H9 (cell line): ENCODE measurements at regions not wholly inside any gene's neighbourhood (a gene's known extent, or its start where the extent isn't known, plus 50 kb on each side); places are given as distances from the start of the nearest gene placed in this dataset.

Source experiments
- DNase-seq: peaks from one replicate; pipeline ENCODE4 v3.0.0-alpha.2; 2017
- H2AFZ ChIP-seq: one replicate; pipeline ENCODE4 v1.6.1; 2013; ENCODE audit warnings: mild to moderate bottlenecking, low read length, control low read depth, moderate library complexity
- H2AK5ac ChIP-seq: 2 replicates; pipeline ENCODE4 v1.6.1; 2013; ENCODE audit warnings: low read length, control low read depth, mixed read lengths; ENCODE audit not compliant: insufficient read length
- H2BK120ac ChIP-seq: one replicate; pipeline ENCODE4 v1.6.1; 2013; ENCODE audit warnings: low read depth, mild to moderate bottlenecking, low read length, control low read depth, inconsistent platforms; ENCODE audit not compliant: poor library complexity, severe bottlenecking
- H2BK12ac ChIP-seq: 2 replicates; pipeline ENCODE4 v1.6.1; 2013; ENCODE audit warnings: low read length, control low read depth, mixed read lengths, low read depth; ENCODE audit not compliant: insufficient read length
- H2BK15ac ChIP-seq: 2 replicates; pipeline ENCODE4 v1.6.1; 2013; ENCODE audit warnings: low read depth, low read length, control low read depth
- H2BK20ac ChIP-seq: one replicate; pipeline ENCODE4 v1.6.1; 2013; ENCODE audit warnings: low read depth, mild to moderate bottlenecking, low read length, control low read depth, inconsistent platforms; ENCODE audit not compliant: poor library complexity, severe bottlenecking
- H2BK5ac ChIP-seq: 2 replicates; pipeline ENCODE4 v1.6.1; 2013; ENCODE audit warnings: low read length, control low read depth, mixed read lengths; ENCODE audit not compliant: insufficient read length
- H3K14ac ChIP-seq: 2 replicates; pipeline ENCODE4 v1.6.1; 2013; ENCODE audit warnings: low read length, control low read depth; ENCODE audit not compliant: insufficient read depth
- H3K18ac ChIP-seq: 2 replicates; pipeline ENCODE4 v1.6.1; 2013; ENCODE audit warnings: low read depth, mild to moderate bottlenecking, mixed read lengths, low read length, control low read depth; ENCODE audit not compliant: insufficient read length
- H3K23ac ChIP-seq: 2 replicates; pipeline ENCODE4 v1.6.1; 2013; ENCODE audit warnings: low read length, control low read depth, mixed read lengths, low read depth; ENCODE audit not compliant: insufficient read length
- H3K23me2 ChIP-seq: 2 replicates; pipeline ENCODE4 v1.6.1; 2013; ENCODE audit warnings: low read depth, mild to moderate bottlenecking, mixed read lengths, low read length, control low read depth; ENCODE audit not compliant: insufficient read length, poor library complexity, severe bottlenecking
- H3K27ac ChIP-seq: 2 replicates; pipeline ENCODE4 v1.5.1; 2013; ENCODE audit warnings: low read length, control low read depth, mixed read lengths, low read depth; ENCODE audit not compliant: insufficient read length
- H3K27me3 ChIP-seq: 2 replicates; pipeline ENCODE4 v1.6.1; 2013; ENCODE audit warnings: low read length, control low read depth, inconsistent platforms; ENCODE audit not compliant: insufficient read depth
- H3K4ac ChIP-seq: 2 replicates; pipeline ENCODE4 v1.6.1; 2013; ENCODE audit warnings: low read depth, mild to moderate bottlenecking, control low read depth, inconsistent platforms, low read length, moderate library complexity
- H3K4me1 ChIP-seq: 2 replicates; pipeline ENCODE4 v1.6.1; 2013; ENCODE audit warnings: low read length, control low read depth, inconsistent platforms; ENCODE audit not compliant: insufficient read depth
- H3K4me2 ChIP-seq: 2 replicates; pipeline ENCODE4 v1.6.1; 2013; ENCODE audit warnings: low read length, control low read depth, mixed read lengths; ENCODE audit not compliant: insufficient read length, insufficient read depth
- H3K56ac ChIP-seq: 2 replicates; pipeline ENCODE4 v1.6.1; 2013; ENCODE audit warnings: low read depth, mild to moderate bottlenecking, mixed read lengths, low read length, control low read depth; ENCODE audit not compliant: insufficient read length
- H3K79me1 ChIP-seq: 2 replicates; pipeline ENCODE4 v1.6.1; 2013; ENCODE audit warnings: low read depth, mild to moderate bottlenecking, moderate library complexity, low read length, control low read depth, inconsistent platforms; ENCODE audit not compliant: insufficient read depth, poor library complexity, severe bottlenecking
- H3K79me2 ChIP-seq: 2 replicates; pipeline ENCODE4 v1.6.1; 2013; ENCODE audit warnings: low read length, control low read depth, inconsistent platforms; ENCODE audit not compliant: insufficient read depth
- H3K9ac ChIP-seq: 2 replicates; pipeline ENCODE4 v1.6.1; 2013; ENCODE audit warnings: low read length, control low read depth, mixed read lengths; ENCODE audit not compliant: insufficient read length; ENCODE audit errors: extremely low read depth
- H3K9me3 ChIP-seq: one replicate; pipeline ENCODE4 v1.6.1; 2013; ENCODE audit warnings: low read depth, low read length, inconsistent platforms; ENCODE audit not compliant: control insufficient read depth
- H3T11ph ChIP-seq: one replicate; pipeline ENCODE4 v1.6.1; 2013; ENCODE audit warnings: mild to moderate bottlenecking, low read length, control low read depth, inconsistent platforms
- H4K20me1 ChIP-seq: one replicate; pipeline ENCODE4 v1.6.1; 2013; ENCODE audit not compliant: control insufficient read depth, insufficient read length, insufficient read depth
- H4K5ac ChIP-seq: 2 replicates; pipeline ENCODE4 v1.6.1; 2013; ENCODE audit warnings: low read depth, mild to moderate bottlenecking, mixed read lengths, low read length, control low read depth; ENCODE audit not compliant: insufficient read length
- H4K8ac ChIP-seq: replicated peaks from 2 replicates; pipeline ENCODE4 v1.6.1; 2013; ENCODE audit warnings: low read length, control low read depth, mixed read lengths, low read depth; ENCODE audit not compliant: insufficient read length
- H4K91ac ChIP-seq: 2 replicates; pipeline ENCODE4 v1.6.1; 2013; ENCODE audit warnings: low read depth, mild to moderate bottlenecking, moderate library complexity, mixed read lengths, low read length, control low read depth; ENCODE audit not compliant: insufficient read length
- H3K27ac Mint-ChIP-seq, 3 experiments: 2 replicates in 2 of 3; 3 replicates in 1 of 3; pipeline ENCODE4 v1.8.0; 2020 to 2021; ENCODE audit warnings: mixed read lengths in 3 of 3, mild to moderate bottlenecking in 1 of 3, moderate library complexity in 1 of 3
- H3K27me3 Mint-ChIP-seq: 2 replicates; pipeline ENCODE4 v1.8.0; 2021; ENCODE audit warnings: low read depth, mild to moderate bottlenecking, moderate library complexity, mixed read lengths
- H3K36me3 Mint-ChIP-seq, 3 experiments: 2 replicates in 2 of 3; 3 replicates in 1 of 3; pipeline ENCODE4 v1.8.0; 2020 to 2021; ENCODE audit warnings: low read depth in 3 of 3, mixed read lengths in 3 of 3; ENCODE audit not compliant: insufficient read depth in 1 of 3
- H3K4me1 Mint-ChIP-seq, 2 experiments: 2 replicates each; pipeline ENCODE4 v1.8.0; 2020; ENCODE audit warnings: mixed read lengths in 2 of 2
- H3K4me3 Mint-ChIP-seq, 2 experiments: 2 replicates in 1 of 2; 3 replicates in 1 of 2; pipeline ENCODE4 v1.8.0; 2020 to 2021; ENCODE audit warnings: mild to moderate bottlenecking in 2 of 2, mixed read lengths in 2 of 2, moderate library complexity in 1 of 2
- H3K9me3 Mint-ChIP-seq, 2 experiments: 2 replicates in 1 of 2; 3 replicates in 1 of 2; pipeline ENCODE4 v1.8.0; 2020; ENCODE audit warnings: mild to moderate bottlenecking in 2 of 2, mixed read lengths in 2 of 2, moderate library complexity in 1 of 2
- CTCF ChIP-seq: fragments of 200-600 bp; sonication (generic); conservative IDR thresholded peaks from 3 replicates; pipeline ENCODE4 v1.8.0; 2021; ENCODE audit warnings: antibody characterized with exemption, mild to moderate bottlenecking
- WGBS: extraction: QIAGEN DNeasy Blood & Tissue Kit; methylation state at CpG from one replicate; pipeline ENCODE4 v1.1.7; 2013; ENCODE audit warnings: missing lambda C conversion rate, low lambda C conversion rate, mixed read lengths; ENCODE audit not compliant: insufficient read length; ENCODE audit errors: extremely low coverage; 5-methylcytosine and 5-hydroxymethylcytosine counted together

GRCh38 chrX:5080791-5081190 lies 1147.9 kb downstream of the NLGN4X start:
- Histone ChIP-seq H3K56ac (no peak overlapping the region), H2BK120ac (no peak overlapping the region)

More at GRCh38 chrX:5080791-5081190, 1147.9 kb downstream of the NLGN4X start:
- no peaks in the 10 kb centered on the region for H3K79me2 ChIP-seq
- no peak overlapping the region for H3K18ac ChIP-seq
- H2BK5ac ChIP-seq: no peak overlapping the region
- no peak for TF ChIP-seq CTCF
- no peaks in the 10 kb centered on the region for H3K27me3 ChIP-seq
- no peak for DNase-seq
- no peak overlapping the region for H3K23ac ChIP-seq
- no peaks in the 10 kb centered on the region for H3K23me2 ChIP-seq
- Mint-ChIP-seq H3K4me3 (no peak overlapping the region), H3K27ac (no peak overlapping the region), H3K36me3 (peaks cover 11 to 21% (median 16%) of the 10 kb centered on the region in 3 experiments; a peak in 6 of 7 replicates), H3K4me1 (no peaks in the 10 kb centered on the region), H3K27me3 (no peaks in the 10 kb centered on the region; the same call in 1 of the 2 replicates), H3K9me3 (peaks cover 22 to 37% of the 10 kb centered on the region in 2 experiments; a peak in 4 of 5 replicates)
- no CpG with 5 or more reads among the region's 4 CpGs for WGBS
- no peak overlapping the region for H3K27ac ChIP-seq
- no peak overlapping the region for H2AK5ac ChIP-seq
- H3K14ac ChIP-seq: no peak overlapping the region
- H2BK20ac ChIP-seq: no peak overlapping the region
- no peaks in the 10 kb centered on the region for H3K79me1 ChIP-seq
- H3K4me1 ChIP-seq: no peaks in the 10 kb centered on the region
- H3K9ac ChIP-seq: no peak overlapping the region
- H3K4ac ChIP-seq: no peak overlapping the region
- no peak overlapping the region for H2BK15ac ChIP-seq
- no peak overlapping the region for H2BK12ac ChIP-seq
- H3K9me3 ChIP-seq: peaks cover 6% of the 10 kb centered on the region
- H4K8ac ChIP-seq: no peak overlapping the region
- H4K20me1 ChIP-seq: no peaks in the 10 kb centered on the region
- H2AFZ ChIP-seq: no peak overlapping the region
- no peak overlapping the region for H3K4me2 ChIP-seq
- no peak overlapping the region for H3T11ph ChIP-seq
- no peak overlapping the region for H4K91ac ChIP-seq
- H4K5ac ChIP-seq: no peak overlapping the region
